Stimulated activated CD4-positive, alpha-beta T cell treated with anti-CD3 and anti-CD28 coated beads, Interleukin-2, amount 100 ng/mL, for 24 hours (primary cell): ENCODE measurements at regions not wholly inside any gene's neighbourhood (a gene's known extent, or its start where the extent isn't known, plus 50 kb on each side); places are given as distances from the start of the nearest gene placed in this dataset.

ENCODE experiments used
- DNase-seq, 2 donors: peaks; one replicate each; pipeline ENCODE4 v3.0.0-alpha.2; 2020

DNA sequence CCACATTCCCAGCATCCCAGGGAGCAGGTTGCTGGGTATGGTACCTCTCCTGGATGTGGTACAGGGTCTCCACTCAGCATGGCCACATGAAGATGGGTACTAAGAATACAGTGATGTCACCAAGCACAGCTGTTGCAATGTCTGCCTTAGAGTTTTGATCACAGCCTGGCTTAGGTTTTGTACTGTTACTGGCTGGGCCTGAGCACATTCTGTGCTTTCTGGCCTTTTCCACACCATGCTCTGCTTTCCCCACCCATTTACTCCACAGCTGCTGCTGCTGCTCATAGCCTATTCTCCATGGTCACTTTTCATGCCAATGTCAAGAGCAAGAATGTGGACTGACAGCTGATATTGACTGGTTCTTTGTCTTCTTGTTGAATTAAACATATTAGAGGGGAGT is 481.9 kb downstream of the ARHGEF28 start:
- DNase-seq, result no peak

DNA sequence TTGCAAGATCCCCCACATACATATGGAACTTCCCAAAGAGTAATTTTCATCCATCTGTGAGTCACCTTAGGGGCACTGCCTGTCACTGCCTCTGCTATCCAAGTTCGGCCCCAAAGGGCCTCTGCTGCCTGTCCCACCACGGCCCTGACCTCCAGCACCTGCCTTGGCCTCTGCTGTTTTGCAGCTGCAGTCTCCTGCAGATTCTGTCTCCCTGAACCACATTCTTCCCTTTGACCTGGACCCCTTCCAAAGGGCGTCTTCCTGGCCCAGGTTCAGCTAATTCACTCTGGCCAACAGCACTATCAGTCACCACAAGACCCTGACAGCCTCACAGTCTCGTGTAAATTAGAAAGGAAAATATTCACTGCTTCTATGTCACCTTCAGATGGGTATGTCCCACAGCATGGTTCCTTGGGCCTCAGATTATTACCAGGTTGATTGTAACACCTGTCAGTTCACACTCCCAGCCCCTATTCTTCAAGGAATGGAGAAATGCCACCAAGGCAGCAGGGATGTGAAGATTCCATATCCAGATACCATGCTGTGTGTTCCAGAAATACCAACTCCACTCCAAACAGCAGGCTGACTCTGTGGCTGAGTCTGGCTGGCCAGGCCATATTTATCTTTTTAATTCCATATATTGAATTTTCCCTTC is 479.3 kb downstream of the ARHGEF28 start:
- no peak for DNase-seq

DNA sequence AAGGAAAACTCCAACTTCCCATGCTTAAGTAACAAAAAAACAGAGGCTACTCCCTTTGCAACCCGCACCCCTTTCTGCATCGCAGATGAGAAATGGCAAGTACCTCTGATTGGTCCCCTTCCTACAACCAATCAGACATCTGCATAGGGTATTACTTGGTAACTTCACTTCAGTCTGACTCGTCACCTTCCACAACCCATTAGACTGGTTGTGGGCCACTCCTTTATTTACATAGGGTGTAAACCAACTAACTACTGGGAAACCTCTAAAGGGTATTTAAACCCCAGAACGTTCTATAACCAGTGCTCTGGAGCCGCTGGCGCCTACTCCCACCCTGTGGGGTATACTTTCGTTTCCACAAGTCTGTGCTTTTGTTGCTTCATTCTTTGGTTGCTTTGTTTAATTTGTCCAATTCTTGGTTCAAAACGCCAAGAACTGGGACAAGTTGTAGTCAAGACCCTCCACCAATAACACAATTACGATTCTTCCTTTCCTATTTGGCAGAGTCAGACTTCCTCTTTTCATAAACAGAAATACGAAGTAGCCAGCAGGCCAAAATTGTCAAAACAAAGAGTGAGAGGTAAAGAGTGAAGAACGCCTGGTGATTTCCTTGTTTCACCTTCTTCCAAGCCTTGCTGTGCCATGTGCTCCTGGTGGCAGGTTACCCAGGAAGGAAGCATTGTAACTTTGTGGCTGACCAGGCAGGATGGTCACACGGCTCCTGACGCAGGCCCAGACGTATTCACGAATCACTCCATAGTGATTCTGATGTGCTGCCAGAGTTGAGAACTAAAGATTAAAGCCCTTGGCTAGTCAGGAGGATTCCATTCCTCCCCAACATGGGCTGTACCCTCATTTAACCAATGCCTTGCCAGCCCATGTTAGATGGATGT is 477.4 kb downstream of the ARHGEF28 start:
- DNase-seq, result no peak

DNA sequence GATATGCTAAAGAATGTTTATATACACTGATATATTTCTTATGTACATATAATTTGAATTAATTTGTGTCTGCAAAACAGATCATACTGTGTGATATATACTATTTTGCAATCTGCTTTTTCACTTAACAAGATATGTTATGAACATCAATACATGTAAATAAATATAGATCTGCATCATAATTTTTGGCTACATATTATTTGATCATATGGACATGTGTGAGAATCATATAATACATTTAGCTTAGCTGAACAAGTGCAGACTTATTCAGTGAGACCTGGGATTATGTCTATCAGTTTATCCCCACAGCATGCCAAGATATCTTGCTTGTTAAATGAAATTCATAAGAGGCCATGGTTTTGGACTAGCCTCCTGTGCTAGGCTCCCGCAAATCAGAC is 474.3 kb downstream of the ARHGEF28 start:
- no peak for DNase-seq

DNA sequence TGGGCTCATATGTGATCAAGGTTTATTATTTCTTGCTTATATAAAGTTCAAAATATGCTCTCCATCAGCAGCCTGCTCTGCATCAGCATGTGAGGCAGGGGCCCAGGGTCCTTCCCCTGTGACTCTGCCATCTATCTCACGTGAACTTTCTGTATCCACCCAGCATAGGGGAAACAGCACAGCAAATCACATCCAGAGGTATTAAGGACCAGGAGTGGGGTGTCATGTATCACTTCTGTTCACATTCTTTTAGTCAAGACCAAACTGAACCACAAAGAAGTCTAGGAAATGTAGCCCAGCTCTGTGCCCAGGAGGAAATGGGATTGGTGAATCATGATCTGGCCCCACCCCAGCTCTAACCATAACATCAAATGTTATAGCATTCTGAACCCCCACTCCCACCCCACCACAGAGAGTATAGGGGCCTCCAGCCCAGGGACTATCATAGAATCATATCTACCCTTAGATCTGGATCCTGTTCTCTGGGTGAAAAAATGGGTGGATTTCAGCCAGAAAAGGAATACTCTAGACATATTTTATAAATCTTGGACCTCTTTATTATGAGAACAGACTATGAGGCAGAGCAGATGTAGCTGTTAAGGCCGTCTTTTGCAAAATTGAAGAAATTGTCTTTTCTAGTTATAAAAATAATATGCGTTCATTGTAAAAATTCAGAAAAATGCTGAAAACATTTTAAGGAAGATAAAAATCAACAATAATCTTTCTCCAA is 473.7 kb downstream of the ARHGEF28 start:
- DNase-seq, result no peak

DNA sequence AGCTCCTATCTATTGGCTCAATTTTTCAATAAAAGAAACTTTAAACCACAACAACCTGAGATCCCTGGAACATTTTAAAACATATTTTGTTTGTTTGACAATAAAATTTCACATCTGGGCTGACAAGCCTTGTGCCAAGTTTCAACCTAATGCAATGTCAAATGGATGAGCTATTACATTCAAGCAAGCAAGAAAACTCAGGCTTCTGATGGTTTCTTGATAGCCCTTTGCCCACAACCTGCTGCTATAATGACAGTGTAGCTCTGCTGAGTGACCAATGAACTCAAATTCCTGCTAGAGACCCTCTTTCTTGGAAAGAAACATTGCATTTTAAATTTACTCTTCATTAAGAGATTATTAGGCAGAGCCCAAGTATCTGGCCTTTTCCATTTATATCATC is 472.9 kb downstream of the ARHGEF28 start:
- no peak for DNase-seq

DNA sequence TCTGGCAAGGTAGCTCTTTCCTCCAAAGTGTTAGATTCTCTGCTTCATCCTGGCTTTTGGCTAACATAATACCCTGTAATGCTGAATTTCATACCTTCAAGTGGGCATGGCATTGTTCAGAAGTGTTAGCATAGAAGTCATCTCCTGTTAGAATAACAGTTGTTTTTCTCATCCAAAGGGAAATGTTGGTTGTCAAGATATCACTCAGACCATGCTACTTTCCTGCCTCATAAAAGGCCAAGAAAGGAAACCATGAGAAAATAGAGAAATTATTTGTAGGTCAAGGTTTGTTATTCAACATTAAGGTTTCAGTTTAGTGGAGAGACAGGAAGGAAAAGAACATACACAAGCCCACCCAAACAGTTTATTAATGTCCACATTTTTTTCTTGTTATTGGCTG is 472.5 kb downstream of the ARHGEF28 start:
- DNase-seq, result no peak

DNA sequence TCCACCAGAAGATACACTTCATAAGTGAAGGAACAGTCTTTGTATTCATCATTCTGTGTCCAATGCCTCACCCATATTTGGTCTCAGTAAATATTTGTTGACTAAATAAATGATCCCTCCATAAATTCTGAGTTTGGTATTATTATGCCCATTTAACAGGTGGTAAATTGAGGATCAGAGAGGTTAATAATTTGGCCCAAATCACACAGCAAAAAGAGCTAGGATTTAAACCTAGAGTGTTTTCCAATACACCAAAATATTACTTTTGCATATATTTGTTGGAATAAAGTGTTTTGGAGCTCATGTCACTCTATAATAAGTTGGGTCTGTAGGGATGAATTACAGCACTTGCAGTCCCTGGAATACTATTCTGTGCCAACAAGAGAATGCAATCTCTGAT is 470.3 kb downstream of the ARHGEF28 start:
- no peak for DNase-seq

DNA sequence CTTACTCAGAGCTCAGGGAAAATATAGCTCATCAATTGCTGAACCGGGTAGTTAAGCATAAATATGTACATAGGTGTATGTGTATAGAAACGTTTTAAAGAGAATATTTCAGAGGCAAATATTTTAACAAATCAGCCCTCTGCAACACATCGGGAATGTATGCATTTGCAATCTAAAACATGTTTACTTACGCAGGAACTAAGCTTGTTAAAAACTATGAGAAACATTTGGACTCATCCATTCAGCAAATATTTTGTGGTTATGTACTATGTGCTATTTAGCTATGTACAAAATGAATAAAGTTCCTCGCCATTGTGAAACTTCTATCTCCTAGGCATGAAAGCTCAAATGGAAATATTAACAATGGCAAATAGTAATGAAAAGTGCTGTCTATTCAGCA is 469.9 kb downstream of the ARHGEF28 start:
- no peak for DNase-seq

DNA sequence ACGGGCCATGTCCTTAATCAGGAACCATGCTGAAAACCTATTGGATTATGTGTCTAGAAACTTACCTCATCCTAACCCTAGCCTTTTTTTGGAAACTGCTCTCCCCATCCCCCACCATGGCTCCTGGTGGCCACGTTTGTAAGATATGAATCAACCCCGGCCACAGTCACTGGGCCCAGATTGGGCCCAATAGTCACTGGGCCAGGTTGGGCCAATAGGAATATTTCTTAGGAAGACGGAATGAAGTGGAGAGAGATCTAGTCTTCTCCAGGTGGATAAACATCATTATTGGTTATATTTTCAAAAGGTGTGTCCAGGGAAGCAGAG is 468.7 kb downstream of the ARHGEF28 start:
- DNase-seq, result no peak

DNA sequence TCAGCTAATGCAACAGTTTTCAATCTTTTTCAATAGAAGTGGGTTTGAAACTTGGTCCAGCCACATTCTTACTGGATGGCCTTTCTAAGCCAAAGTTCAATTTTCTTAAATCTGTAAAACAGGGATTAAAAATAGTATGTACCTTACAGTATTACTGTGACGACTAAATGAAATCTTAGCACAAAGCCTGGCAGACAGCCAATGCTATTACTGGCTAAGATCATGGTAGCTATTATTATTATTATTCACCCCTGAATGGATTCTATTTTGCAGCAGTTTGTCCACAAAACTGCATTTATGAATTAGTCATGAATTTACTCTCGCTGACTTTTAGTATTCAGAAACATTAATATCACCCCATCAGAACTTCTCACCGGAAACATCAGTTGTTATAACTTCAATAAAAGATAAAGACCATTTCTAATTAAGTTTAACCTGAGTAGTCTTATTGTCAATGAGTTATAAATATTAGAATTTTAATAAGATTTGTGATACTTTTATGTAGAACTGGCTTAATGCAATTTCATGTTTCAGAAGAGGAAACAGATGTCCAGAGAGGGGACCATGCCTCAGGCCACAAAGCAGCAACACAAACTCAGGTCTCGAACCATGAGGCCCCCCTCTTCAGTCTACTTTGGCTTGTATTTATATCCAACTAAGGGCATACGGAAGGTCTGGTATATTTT is 468.2 kb downstream of the ARHGEF28 start:
- no peak for DNase-seq

DNA sequence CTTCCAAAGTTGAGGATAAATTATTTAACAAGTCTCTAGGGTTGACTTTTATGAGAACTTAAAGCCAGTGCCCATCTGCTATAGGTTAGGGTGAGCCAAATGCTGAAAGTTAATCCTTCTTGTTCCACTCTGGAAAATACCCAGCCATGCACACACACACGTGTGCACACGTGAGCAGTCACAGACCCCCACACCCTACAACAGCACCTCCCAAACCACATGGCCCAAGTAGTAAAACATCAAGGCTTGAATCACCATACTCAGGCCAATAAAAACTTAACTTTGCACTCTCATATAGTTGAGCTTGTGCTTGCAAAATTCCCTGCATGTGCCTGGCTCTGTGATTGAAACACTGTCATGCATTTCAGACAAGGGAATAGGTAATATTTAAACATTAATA is 467.6 kb downstream of the ARHGEF28 start:
- DNase-seq, result no peak

DNA sequence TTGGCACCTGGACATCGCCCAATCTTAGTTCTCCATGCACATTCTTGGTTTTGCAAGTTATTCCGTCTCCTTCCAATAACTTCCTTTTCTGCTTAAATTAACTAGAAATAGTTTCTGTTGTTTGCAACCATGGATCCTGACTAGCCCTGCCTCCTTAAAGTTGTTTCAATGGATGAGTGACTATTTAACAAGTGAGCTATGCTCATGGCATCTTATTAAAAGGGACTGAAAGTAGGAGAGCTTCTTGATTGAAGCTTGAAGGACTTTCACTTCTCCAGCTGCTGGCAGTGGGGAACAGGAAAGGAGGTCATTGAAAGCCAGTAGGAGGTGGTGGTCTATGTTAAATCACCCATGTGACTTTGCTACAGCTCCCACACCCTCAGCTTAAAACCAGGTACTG is 466.8 kb downstream of the ARHGEF28 start:
- no peak for DNase-seq

DNA sequence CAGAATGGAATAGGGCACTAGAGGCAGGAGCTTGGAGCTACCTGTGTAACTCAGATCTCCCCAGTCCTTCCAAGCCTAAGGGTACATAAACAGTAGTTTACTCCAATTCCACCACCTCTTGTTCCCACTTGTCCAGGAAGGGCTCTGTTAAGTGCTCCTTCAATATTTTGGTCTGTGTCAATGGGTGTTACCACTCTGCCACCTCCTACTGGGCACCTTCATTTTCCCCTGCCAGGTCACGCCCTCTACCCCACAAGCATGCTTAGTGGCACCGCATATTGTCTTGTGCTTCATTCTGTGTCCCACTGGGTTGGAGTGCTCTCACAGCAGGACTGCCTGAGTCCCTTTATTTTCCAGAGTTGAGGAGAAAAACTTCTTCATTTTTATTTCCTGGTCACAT is 459.8 kb downstream of the ARHGEF28 start:
- no peak for DNase-seq

DNA sequence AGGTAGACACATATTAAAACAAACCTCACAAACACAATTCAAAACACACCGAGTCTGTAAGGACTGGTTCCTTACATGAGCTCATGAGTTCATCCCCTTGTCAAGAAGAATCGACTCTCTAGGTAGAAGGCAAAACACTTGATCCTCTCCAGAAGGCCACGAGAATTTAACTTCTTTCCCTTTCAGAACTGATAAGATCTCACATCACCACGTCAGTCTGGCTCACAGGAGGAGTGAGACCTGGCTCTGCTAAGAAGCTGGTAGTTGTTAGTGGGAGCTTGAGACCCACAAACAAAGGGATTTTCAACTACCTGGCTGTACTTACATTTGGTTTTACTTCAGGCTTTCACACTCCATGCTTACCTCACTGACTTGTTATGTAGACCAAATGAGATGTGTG is 459.2 kb downstream of the ARHGEF28 start:
- no peak for DNase-seq

DNA sequence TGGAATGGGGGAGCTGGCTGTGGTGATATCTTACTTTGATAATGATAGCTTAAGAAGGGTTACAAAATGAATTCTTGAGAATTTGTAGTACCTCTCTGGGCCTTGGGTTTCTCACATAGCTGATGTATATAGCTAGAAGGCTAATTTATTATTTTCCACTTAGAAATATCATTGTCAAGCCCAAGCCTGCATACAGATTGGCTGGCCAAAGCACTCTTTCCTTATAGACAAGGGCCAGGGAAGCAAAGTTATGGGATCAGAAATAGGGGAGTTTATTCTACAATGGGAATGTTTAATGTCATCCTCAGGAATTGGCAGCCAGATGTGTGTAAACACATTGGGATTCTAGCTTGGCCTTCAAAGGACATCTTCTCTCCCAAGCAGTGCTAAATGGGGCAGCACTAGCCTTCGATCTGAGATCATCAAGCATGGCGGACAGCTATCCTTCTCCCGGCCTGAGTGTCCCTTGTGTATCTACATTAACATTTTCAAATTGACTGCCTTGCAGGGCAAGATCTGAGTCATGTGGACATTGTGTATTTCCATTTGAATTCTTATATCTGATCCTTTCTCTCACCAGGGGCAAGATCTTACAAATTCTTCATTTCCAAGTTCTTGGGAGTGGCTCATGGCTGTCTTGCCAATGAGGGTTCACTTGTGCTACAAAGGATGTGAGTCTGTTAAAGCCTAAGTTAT is 457.2 kb downstream of the ARHGEF28 start:
- no peak for DNase-seq

DNA sequence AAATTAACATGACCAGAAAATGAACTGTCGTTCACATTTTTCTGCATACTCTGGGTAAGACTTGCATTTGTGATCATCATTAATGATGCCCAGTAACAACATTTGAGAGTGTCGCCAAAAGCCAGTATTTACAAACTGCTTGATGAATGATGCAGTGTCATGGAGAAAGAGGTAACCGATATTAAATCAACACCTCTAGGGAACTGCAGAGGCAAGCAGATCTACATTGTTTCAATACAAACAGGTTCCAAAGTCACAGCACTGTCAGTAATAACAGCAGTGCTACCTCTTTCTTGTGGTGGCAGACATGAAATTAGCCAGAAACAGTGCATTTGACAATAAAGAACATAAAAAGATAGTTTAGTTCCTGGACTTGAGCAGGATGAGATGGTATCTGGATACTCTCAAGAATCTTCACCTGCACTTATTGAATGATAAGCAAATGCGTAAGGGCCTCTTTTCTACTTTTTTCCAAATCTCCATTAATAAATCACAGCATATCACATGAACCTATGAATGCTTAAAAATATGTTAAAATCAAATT is 456.6 kb downstream of the ARHGEF28 start:
- no peak for DNase-seq

DNA sequence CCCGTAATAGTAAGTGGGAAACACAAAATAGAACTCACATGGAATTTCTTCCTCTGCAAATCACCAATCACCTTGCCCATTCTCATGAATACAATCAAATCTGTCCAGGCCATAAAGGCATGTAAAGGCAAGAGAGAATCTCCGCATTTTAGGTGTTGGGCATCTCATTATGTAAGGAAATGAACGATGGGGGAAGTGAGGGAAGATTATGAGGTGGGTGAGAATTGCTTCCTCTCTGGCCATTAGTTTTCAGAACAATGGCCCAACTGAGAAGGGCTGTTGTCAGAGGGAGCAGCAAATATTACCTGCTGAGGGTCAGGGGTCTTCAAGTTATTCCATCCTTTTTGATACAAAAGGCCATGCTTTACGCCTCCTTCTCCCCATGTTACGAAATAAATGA is 455.1 kb downstream of the ARHGEF28 start:
- no peak for DNase-seq

DNA sequence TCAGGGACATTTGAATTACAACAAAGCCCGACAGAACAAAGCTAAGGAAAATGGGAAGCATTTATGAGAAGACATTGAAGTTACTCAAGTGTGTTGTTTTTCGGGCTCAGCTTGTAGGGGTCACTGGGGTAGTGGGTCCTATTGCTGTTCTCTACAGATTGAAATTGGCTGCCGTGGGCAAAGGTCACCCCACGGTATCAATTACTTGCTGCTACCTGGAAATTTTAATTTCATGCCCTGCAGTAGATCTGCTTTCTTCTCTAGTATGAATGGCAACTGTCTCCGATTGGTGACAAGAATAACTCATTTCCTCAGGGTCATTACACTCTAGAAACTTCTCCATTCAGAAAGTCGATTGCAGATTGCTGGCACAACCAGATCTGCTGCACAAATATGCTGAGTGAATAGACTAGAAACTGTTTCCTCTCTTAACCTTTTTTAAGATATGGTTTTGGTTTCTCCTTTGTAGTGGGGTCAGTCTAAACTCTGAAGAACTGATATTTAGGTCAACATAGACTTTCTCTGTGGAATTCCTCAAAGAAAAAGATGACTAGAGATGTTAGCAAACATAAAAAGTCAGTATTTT is 454.1 kb downstream of the ARHGEF28 start:
- DNase-seq, result no peak

DNA sequence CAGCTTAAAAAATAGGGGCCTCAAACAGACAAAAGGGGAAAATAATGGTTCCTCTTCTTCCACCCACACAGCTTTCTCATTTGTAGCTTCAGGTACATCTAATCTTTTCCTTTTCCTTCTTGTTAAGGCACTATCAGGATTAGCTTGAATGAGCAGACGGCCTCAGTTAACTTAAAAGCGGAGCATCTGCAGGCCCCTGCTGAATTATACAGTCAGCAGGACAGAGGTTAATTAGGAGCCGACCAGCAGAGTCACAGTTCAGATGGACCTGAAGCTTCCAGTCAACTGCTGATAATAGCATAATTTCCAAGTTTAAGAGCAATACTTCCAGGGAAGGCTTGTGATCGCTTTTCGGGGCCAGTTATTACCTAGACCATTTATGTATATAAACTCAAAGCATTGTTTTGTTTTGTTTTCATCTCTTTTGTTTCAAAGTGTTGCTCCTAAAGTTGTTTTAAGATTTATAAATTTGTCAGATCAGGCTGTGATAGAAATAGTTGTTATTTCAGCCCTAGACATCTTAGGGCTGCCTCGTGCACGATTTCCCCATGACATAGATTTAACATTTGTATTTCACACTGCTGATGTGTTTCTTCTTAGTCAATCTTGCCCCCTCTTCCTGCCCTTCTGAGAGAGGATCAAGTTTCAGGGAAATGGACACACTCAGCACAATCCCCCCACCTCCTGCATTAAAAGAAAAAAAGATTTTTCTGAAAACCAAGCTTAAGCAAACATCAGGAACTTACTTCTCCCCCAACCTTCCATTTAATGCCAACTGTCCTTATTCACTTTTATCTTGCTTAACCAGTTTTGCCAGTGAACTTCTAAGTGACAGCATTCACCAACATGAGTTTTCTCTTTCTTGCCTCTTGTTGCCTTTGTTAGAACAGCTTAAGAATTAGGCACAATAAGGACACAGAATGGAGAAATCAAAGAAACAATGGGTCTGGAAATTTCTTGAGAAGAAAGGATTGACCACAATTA is 449.8 kb downstream of the ARHGEF28 start:
- no peak for DNase-seq

DNA sequence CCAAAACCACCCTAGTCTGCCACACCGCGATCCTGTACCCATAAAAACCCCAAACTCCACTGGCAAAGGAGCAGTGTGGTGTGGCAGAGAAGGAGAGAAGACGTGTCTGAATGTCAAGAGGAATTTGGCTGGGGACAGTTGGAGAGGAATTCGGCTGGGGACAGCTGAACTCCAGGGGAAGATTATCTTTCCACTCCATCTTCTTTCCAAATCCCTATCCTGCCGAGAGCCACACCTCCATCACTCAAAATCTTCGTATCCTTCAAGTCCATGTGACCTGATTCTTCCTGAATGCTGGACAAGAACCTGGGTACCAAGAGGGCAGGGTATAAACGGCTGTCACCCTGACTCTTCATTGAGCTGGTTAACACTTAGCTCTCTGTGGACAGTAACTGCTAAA is 448.1 kb downstream of the ARHGEF28 start:
- DNase-seq, result no peak
